HAP-1 (cell line): ENCODE measurements at regions not wholly inside any gene's neighbourhood (a gene's known extent, or its start where the extent isn't known, plus 50 kb on each side); places are given as distances from the start of the nearest gene placed in this dataset.

Experiments used
- DNase-seq, 2 experiments: peaks; one replicate each; pipeline ENCODE4 v3.0.0-alpha.2; 2016 to 2020; ENCODE audit warnings: low spot score in 2 of 2
- H3K27me3 ChIP-seq: fragments of 250-450 bp; sonication (Bioruptor Pico); 2 replicates; pipeline ENCODE4 v1.5.1; 2020; ENCODE audit warnings: low read depth, mild to moderate bottlenecking, moderate library complexity
- H3K36me3 ChIP-seq: fragments of 250-450 bp; sonication (Bioruptor Pico); replicated peaks from 2 replicates; pipeline ENCODE4 v1.5.1; 2020; ENCODE audit warnings: mild to moderate bottlenecking
- H3K4me1 ChIP-seq: fragments of 250-450 bp; sonication (Bioruptor Pico); 2 replicates; pipeline ENCODE4 v1.5.1; 2020; ENCODE audit warnings: mild to moderate bottlenecking
- H3K4me3 ChIP-seq: fragments of 250-450 bp; sonication (Bioruptor Pico); 2 replicates; pipeline ENCODE4 v1.5.1; 2020; ENCODE audit warnings: mild to moderate bottlenecking, moderate library complexity
- H3K9me3 ChIP-seq: fragments of 250-450 bp; sonication (Bioruptor Pico); 2 replicates; pipeline ENCODE4 v1.5.1; 2020; ENCODE audit warnings: mild to moderate bottlenecking, moderate library complexity
- in situ Hi-C: fragments of 300-500 bp; cut with MboI; formaldehyde crosslinking; loops from 3 replicates; pipeline ENCODE4 v1.14.3; 2020; ENCODE audit warnings: low sequenced_read_pairs, inconsistent platforms, mixed read lengths

- no peak for DNase-seq
- H3K27me3 ChIP-seq: no peaks in the 10 kb centered on the region
- H3K4me1 ChIP-seq: no peaks in the 10 kb centered on the region
- no peaks in the 10 kb centered on the region for H3K36me3 ChIP-seq
- H3K9me3 ChIP-seq: no peaks in the 10 kb centered on the region
- no peak overlapping the region for H3K4me3 ChIP-seq
- in situ Hi-C loops: no loop called here
These were observed 1917.1 kb upstream of the CDH6 start for GRCh38 chr5:29276371-29276770.

GRCh38 chr5:29263915-29264351 lies 1929.6 kb upstream of the CDH6 start:
- no peak for DNase-seq
- no peaks in the 10 kb centered on the region for H3K36me3 ChIP-seq
- no peaks in the 10 kb centered on the region for H3K4me1 ChIP-seq
- in situ Hi-C loops: no loop called here
- no peak overlapping the region for H3K4me3 ChIP-seq
- H3K27me3 ChIP-seq: no peaks in the 10 kb centered on the region
- H3K9me3 ChIP-seq: no peaks in the 10 kb centered on the region

GRCh38 chr5:29262339-29263123 lies 1931.0 kb upstream of the CDH6 start:
- Histone ChIP-seq H3K4me1 (no peaks in the 10 kb centered on the region), H3K36me3 (no peaks in the 10 kb centered on the region), H3K4me3 (no peak overlapping the region), H3K27me3 (no peaks in the 10 kb centered on the region), H3K9me3 (no peaks in the 10 kb centered on the region)
- in situ Hi-C loops: no loop called here
- no peak for DNase-seq

GRCh38 chr5:29261213-29261612 lies 1932.3 kb upstream of the CDH6 start:
- Histone ChIP-seq H3K9me3 (no peaks in the 10 kb centered on the region), H3K4me3 (no peak overlapping the region), H3K4me1 (no peaks in the 10 kb centered on the region), H3K36me3 (no peaks in the 10 kb centered on the region), H3K27me3 (no peaks in the 10 kb centered on the region)
- DNase-seq: no peak
- in situ Hi-C loops: no loop called here

- Histone ChIP-seq H3K36me3 (no peaks in the 10 kb centered on the region), H3K4me1 (no peaks in the 10 kb centered on the region), H3K4me3 (no peak overlapping the region), H3K9me3 (no peaks in the 10 kb centered on the region), H3K27me3 (no peaks in the 10 kb centered on the region)
- no peak for DNase-seq
- in situ Hi-C loops: no loop called here
These were observed 1941.1 kb upstream of the CDH6 start for GRCh38 chr5:29252390-29252789.

- H3K4me3 ChIP-seq: no peak overlapping the region
- H3K27me3 ChIP-seq: no peaks in the 10 kb centered on the region
- no peaks in the 10 kb centered on the region for H3K9me3 ChIP-seq
- no peaks in the 10 kb centered on the region for H3K36me3 ChIP-seq
- DNase-seq: no peak
- no peaks in the 10 kb centered on the region for H3K4me1 ChIP-seq
- in situ Hi-C loops: no loop called here
These were observed 1946.0 kb upstream of the CDH6 start for GRCh38 chr5:29247346-29248028.

GRCh38 chr5:29240379-29240778 lies 1953.1 kb upstream of the CDH6 start:
- H3K36me3 ChIP-seq: no peaks in the 10 kb centered on the region
- no peak for DNase-seq
- in situ Hi-C loops: no loop called here
- H3K4me1 ChIP-seq: peaks cover 5% of the 10 kb centered on the region; the same call in 1 of the 2 replicates
- no peak overlapping the region for H3K4me3 ChIP-seq
- H3K27me3 ChIP-seq: no peaks in the 10 kb centered on the region
- H3K9me3 ChIP-seq: no peaks in the 10 kb centered on the region

- no peak for DNase-seq
- in situ Hi-C loops: no loop called here
- Histone ChIP-seq H3K27me3 (no peaks in the 10 kb centered on the region), H3K4me1 (peaks cover 5% of the 10 kb centered on the region; the same call in 1 of the 2 replicates), H3K36me3 (no peaks in the 10 kb centered on the region), H3K4me3 (no peak overlapping the region), H3K9me3 (no peaks in the 10 kb centered on the region)
These were observed 1953.9 kb upstream of the CDH6 start for GRCh38 chr5:29239606-29240005.

- no peak for DNase-seq
- Histone ChIP-seq H3K27me3 (no peaks in the 10 kb centered on the region), H3K36me3 (no peaks in the 10 kb centered on the region), H3K4me1 (peaks cover 5% of the 10 kb centered on the region; the same call in 1 of the 2 replicates), H3K4me3 (no peak overlapping the region), H3K9me3 (no peaks in the 10 kb centered on the region)
- in situ Hi-C loops: no loop called here
These were observed 1955.4 kb upstream of the CDH6 start for GRCh38 chr5:29238115-29238514.

GRCh38 chr5:29231154-29231553 lies 1962.3 kb upstream of the CDH6 start:
- in situ Hi-C loops: no loop called here
- Histone ChIP-seq H3K9me3 (no peaks in the 10 kb centered on the region), H3K4me3 (no peak overlapping the region), H3K36me3 (no peaks in the 10 kb centered on the region), H3K27me3 (no peaks in the 10 kb centered on the region), H3K4me1 (no peaks in the 10 kb centered on the region)
- no peak for DNase-seq

GRCh38 chr5:29230591-29230990 lies 1962.9 kb upstream of the CDH6 start:
- Histone ChIP-seq H3K9me3 (no peaks in the 10 kb centered on the region), H3K36me3 (no peaks in the 10 kb centered on the region), H3K4me3 (no peak overlapping the region), H3K4me1 (no peaks in the 10 kb centered on the region), H3K27me3 (no peaks in the 10 kb centered on the region)
- in situ Hi-C loops: no loop called here
- no peak for DNase-seq

- no peak for DNase-seq
- Histone ChIP-seq H3K36me3 (no peaks in the 10 kb centered on the region), H3K4me3 (no peak overlapping the region), H3K9me3 (no peaks in the 10 kb centered on the region), H3K27me3 (no peaks in the 10 kb centered on the region), H3K4me1 (no peaks in the 10 kb centered on the region)
- in situ Hi-C loops: no loop called here
These were observed 1964.0 kb upstream of the CDH6 start for GRCh38 chr5:29229461-29229860.

- Histone ChIP-seq H3K4me1 (no peaks in the 10 kb centered on the region), H3K36me3 (no peaks in the 10 kb centered on the region; the same call in 1 of the 2 replicates), H3K9me3 (no peaks in the 10 kb centered on the region), H3K27me3 (no peaks in the 10 kb centered on the region), H3K4me3 (no peak overlapping the region)
- in situ Hi-C loops: no loop called here
- DNase-seq: no peak
These were observed 1975.3 kb upstream of the CDH6 start for GRCh38 chr5:29218138-29218537.

GRCh38 chr5:29214839-29215238 lies 1978.6 kb upstream of the CDH6 start:
- H3K4me1 ChIP-seq: no peaks in the 10 kb centered on the region
- no peaks in the 10 kb centered on the region for H3K27me3 ChIP-seq
- no peak for DNase-seq
- H3K4me3 ChIP-seq: no peak overlapping the region
- in situ Hi-C loops: no loop called here
- H3K36me3 ChIP-seq: no peaks in the 10 kb centered on the region
- no peaks in the 10 kb centered on the region for H3K9me3 ChIP-seq
